ENCODE measurements at regions not wholly inside any gene's neighbourhood (a gene's known extent, or its start where the extent isn't known, plus 50 kb on each side); places are given as distances from the start of the nearest gene placed in this dataset.
"Not testable (repeated sequence)": the region's sequence is repeated elsewhere in the genome, so short reads cannot be mapped to it uniquely, and the experiment has no call there.

DNA sequence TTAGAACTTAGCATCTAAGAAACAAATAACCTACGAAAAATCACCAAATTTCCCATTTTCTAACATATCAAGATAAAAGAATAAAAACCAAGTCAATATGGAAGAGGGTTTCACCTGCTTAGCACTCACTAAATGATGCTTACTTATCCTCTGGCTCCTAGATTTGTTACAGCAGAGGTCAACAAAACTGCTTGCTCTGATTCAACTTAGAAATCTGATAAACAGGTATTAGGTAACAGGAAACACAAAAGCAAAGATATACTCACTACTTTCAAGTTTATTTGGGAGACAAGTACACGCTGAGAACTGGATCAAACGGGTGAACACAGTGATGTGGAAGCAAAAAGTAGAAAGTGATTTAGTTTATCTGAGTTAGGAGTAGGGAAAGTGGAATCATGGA lies 235.7 kb upstream of the TARS1 start:
- no peaks in the 10 kb centered on the region for H3K27me3 ChIP-seq
- TF ChIP-seq POLR2AphosphoS5 (IDR thresholded peaks at IDR 0.05) (no peak), EP300 (IDR thresholded peaks at IDR 0.05) (no peak), POLR2A (IDR thresholded peaks at IDR 0.05) (no peak)
- TF ChIP-seq, protein P1, sequence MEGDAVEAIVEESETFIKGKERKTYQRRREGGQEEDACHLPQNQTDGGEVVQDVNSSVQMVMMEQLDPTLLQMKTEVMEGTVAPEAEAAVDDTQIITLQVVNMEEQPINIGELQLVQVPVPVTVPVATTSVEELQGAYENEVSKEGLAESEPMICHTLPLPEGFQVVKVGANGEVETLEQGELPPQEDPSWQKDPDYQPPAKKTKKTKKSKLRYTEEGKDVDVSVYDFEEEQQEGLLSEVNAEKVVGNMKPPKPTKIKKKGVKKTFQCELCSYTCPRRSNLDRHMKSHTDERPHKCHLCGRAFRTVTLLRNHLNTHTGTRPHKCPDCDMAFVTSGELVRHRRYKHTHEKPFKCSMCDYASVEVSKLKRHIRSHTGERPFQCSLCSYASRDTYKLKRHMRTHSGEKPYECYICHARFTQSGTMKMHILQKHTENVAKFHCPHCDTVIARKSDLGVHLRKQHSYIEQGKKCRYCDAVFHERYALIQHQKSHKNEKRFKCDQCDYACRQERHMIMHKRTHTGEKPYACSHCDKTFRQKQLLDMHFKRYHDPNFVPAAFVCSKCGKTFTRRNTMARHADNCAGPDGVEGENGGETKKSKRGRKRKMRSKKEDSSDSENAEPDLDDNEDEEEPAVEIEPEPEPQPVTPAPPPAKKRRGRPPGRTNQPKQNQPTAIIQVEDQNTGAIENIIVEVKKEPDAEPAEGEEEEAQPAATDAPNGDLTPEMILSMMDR (IDR thresholded peaks at IDR 0.05): no peak
- H3K4me3 ChIP-seq: no peak overlapping the region
- intact Hi-C loops (cut with DNase I): no loop called here
- peaks cover 0 to 3% (median 0%) of the 10 kb centered on the region in 4 donors for H3K9me3 ChIP-seq
- no peaks in the 10 kb centered on the region for H3K36me3 ChIP-seq
- DNase-seq: no peak
- peaks cover 0 to 9% (median 4%) of the 10 kb centered on the region in 4 donors for H3K4me1 ChIP-seq
- no peak overlapping the region for H3K27ac ChIP-seq
- 82 to 83% methylated on average over 3 of the region's 3 CpGs for WGBS, 2 donors

DNA sequence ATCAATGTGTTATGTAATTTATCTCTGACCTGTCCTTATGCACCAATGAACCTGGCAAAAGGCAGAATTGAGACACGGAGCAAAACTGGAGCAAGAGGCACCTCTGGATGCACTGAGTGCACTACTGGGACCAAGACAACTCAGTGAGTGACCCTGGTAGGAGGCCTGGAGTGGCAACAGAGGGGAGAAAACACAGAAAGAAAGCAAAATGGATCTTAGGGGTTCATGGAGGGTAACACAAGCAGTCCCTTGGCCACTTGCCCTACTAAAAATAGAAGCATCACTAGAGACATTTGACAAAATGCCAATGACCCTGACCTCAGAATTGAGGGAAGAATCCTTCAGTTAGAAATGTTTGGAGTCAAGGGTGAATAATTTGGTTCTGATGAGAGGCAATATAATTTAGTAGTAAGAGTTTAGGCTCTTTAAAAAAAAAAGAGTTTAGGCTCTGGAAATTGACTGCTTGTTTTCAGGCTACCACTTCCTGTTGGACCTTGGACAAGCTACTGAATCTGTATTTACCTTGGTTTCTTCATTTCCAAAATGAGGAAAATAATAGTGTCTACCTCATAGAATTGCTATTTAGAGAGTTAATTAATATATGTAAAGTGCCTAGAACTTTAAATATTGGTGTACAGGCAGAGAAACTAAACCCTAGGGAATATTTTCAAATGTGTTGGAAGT lies 234.9 kb upstream of the TARS1 start:
- Histone ChIP-seq H3K4me3 (no peak overlapping the region), H3K4me1 (peaks cover 0 to 9% (median 4%) of the 10 kb centered on the region in 4 donors), H3K36me3 (no peaks in the 10 kb centered on the region), H3K27me3 (no peaks in the 10 kb centered on the region), H3K27ac (no peak overlapping the region), H3K9me3 (peaks cover 0 to 3% (median 0%) of the 10 kb centered on the region in 4 donors)
- WGBS, 2 donors: 80 to 83% methylated on average over 1 of the region's 1 CpG
- TF ChIP-seq POLR2AphosphoS5 (IDR thresholded peaks at IDR 0.05): no peak
- TF ChIP-seq POLR2A (IDR thresholded peaks at IDR 0.05): no peak
- TF ChIP-seq, protein P1 (IDR thresholded peaks at IDR 0.05): no peak
- TF ChIP-seq EP300 (IDR thresholded peaks at IDR 0.05): no peak
- no peak for DNase-seq
- intact Hi-C loops (cut with DNase I): no loop called here

DNA sequence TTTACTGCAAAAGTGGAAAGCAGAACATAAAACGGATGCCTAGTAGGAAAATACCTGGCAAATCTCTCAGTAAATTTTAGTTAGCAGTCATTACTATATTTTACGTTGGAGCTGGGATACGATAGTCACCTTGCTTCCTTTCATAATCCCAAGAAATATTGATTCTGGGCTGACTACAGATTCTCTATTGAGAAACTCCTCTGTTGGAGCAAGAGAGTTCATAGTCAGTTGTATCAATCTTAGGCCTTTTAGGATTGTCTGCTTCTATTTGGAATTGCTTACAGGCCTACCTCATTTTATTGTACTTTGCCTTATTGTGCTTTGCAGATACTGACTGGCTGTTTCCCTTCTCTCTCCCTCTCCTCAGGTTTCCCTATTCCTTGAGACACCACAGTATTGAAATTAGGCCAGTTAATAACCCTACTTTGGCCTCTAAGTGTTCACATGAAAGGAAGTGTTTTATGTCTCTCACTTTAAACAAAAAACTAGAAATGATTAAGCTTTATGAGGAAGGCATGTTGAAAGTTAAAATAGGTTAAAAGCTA lies 233.7 kb upstream of the TARS1 start:
- Histone ChIP-seq H3K4me1 (peaks cover 0 to 9% (median 4%) of the 10 kb centered on the region in 4 donors), H3K27me3 (no peaks in the 10 kb centered on the region), H3K27ac (no peak overlapping the region), H3K36me3 (no peaks in the 10 kb centered on the region), H3K9me3 (peaks cover 0 to 3% (median 0%) of the 10 kb centered on the region in 4 donors), H3K4me3 (no peak overlapping the region)
- TF ChIP-seq POLR2A (IDR thresholded peaks at IDR 0.05): no peak
- no peak for TF ChIP-seq POLR2AphosphoS5 (IDR thresholded peaks at IDR 0.05)
- TF ChIP-seq, protein P1 (IDR thresholded peaks at IDR 0.05): no peak
- TF ChIP-seq EP300 (IDR thresholded peaks at IDR 0.05): no peak
- WGBS, 2 donors: 68 to 84% methylated on average over 3 of the region's 3 CpGs
- intact Hi-C loops (cut with DNase I): no loop called here
- DNase-seq: no peak

DNA sequence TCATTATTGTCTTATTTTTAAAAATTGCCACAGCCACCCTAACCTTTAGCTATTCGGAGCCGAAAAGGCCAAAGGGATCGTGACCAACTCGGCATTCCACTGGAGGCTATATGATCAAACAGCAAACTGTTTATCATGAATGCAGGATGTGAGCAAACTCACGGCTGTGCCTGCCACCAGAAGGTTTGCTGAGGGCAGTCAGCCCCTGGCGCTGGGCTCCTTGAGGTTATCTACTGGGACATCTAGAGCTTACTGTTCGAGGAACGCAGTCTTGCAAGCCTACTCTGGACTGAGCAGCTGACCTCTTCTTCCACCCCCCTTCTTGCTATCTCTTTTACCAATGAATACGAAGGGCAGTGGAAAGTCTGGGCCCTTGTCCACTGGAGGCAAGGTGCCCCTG lies 231.5 kb upstream of the TARS1 start:
- TF ChIP-seq, protein P1 (IDR thresholded peaks at IDR 0.05): no peak
- TF ChIP-seq EP300 (IDR thresholded peaks at IDR 0.05): no peak
- no peak for TF ChIP-seq POLR2A (IDR thresholded peaks at IDR 0.05)
- no peak for TF ChIP-seq POLR2AphosphoS5 (IDR thresholded peaks at IDR 0.05)
- intact Hi-C loops (cut with DNase I): no loop called here
- no peak overlapping the region for H3K27ac ChIP-seq
- H3K36me3 ChIP-seq: no peaks in the 10 kb centered on the region
- 83 to 84% methylated on average over 9 of the region's 9 CpGs for WGBS, 2 donors
- H3K4me3 ChIP-seq: no peak overlapping the region
- H3K9me3 ChIP-seq: peaks cover 0 to 3% (median 0%) of the 10 kb centered on the region in 4 donors
- H3K4me1 ChIP-seq: peaks cover 0 to 15% (median 5%) of the 10 kb centered on the region in 4 donors
- no peaks in the 10 kb centered on the region for H3K27me3 ChIP-seq
- DNase-seq: no peak

DNA sequence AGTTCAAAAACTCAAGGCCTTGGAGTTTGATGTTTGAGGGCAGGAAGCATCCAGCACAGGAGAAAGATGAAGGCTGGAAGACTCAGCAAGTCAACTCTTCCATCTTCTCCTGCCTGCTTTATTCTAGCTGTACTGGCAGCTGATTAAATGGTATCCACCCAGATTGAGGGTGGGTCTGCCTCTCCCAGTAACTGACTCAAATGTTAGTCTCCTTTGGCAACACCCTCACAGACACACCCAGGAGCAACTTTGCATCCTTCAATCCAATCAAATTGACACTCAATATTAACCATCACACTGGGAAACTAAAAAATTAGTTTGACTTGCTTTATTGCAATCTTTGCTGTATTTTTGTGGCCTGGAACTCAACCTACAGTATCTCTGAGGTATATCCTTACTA lies 230.5 kb upstream of the TARS1 start:
- H3K27ac ChIP-seq; H3K27me3 ChIP-seq; H3K4me3 ChIP-seq; H3K36me3 ChIP-seq; intact Hi-C loops (cut with DNase I); DNase-seq; H3K9me3 ChIP-seq: not testable (repeated sequence)
- H3K4me1 ChIP-seq: peaks cover 0 to 15% (median 5%) of the 10 kb centered on the region in 4 donors
